HG03066 (cell line): ENCODE measurements at regions not wholly inside any gene's neighbourhood (a gene's known extent, or its start where the extent isn't known, plus 50 kb on each side); places are given as distances from the start of the nearest gene placed in this dataset.
"Not testable (repeated sequence)": the region's sequence is repeated elsewhere in the genome, so short reads cannot be mapped to it uniquely, and the experiment has no call there.

Experiments
- ATAC-seq: cut with Tn5 transposase; IDR thresholded peaks from one replicate; pipeline ENCODE4 v1.9.1; 2021; ENCODE audit warnings: low read depth; ENCODE audit not compliant: unreplicated experiment

- ATAC-seq = not testable (repeated sequence)
These were observed 965.8 kb upstream of the DEFB115 start for GRCh38 chr20:30291686-30292085.

- ATAC-seq = not testable (repeated sequence)
These were observed 962.1 kb upstream of the DEFB115 start for GRCh38 chr20:30295396-30295795.

- ATAC-seq = not testable (repeated sequence)
These were observed 961.5 kb upstream of the DEFB115 start for GRCh38 chr20:30295967-30296366.

- not testable (repeated sequence) for ATAC-seq
These were observed 959.4 kb upstream of the DEFB115 start for GRCh38 chr20:30297878-30298595.

GRCh38 chr20:30300220-30300642 lies 957.2 kb upstream of the DEFB115 start:
- ATAC-seq = not testable (repeated sequence)

- ATAC-seq = not testable (repeated sequence)
These were observed 954.7 kb upstream of the DEFB115 start for GRCh38 chr20:30302786-30303185.

- not testable (repeated sequence) for ATAC-seq
These were observed 947.5 kb upstream of the DEFB115 start for GRCh38 chr20:30309938-30310337.

- ATAC-seq = not testable (repeated sequence)
These were observed 947.1 kb upstream of the DEFB115 start for GRCh38 chr20:30310385-30310784.

- ATAC-seq = not testable (repeated sequence)
These were observed 945.2 kb upstream of the DEFB115 start for GRCh38 chr20:30312220-30312619.

GRCh38 chr20:30313660-30314059 lies 943.8 kb upstream of the DEFB115 start:
- ATAC-seq = not testable (repeated sequence)

GRCh38 chr20:30316063-30316462 lies 941.4 kb upstream of the DEFB115 start:
- ATAC-seq = not testable (repeated sequence)

GRCh38 chr20:30316532-30317299 lies 940.7 kb upstream of the DEFB115 start:
- not testable (repeated sequence) for ATAC-seq

GRCh38 chr20:30333744-30334143 lies 923.7 kb upstream of the DEFB115 start:
- ATAC-seq = not testable (repeated sequence)

GRCh38 chr20:30337556-30337955 lies 919.9 kb upstream of the DEFB115 start:
- ATAC-seq = not testable (repeated sequence)

GRCh38 chr20:30348932-30349331 lies 908.5 kb upstream of the DEFB115 start:
- not testable (repeated sequence) for ATAC-seq

GRCh38 chr20:30356854-30357467 lies 900.5 kb upstream of the DEFB115 start:
- ATAC-seq = not testable (repeated sequence)

- not testable (repeated sequence) for ATAC-seq
These were observed 895.7 kb upstream of the DEFB115 start for GRCh38 chr20:30361756-30362155.

GRCh38 chr20:30376430-30376766 lies 881.1 kb upstream of the DEFB115 start:
- not testable (repeated sequence) for ATAC-seq

GRCh38 chr20:30376767-30377658 lies 880.5 kb upstream of the DEFB115 start:
- peak; percentile 95 for ATAC-seq

- ATAC-seq = not testable (repeated sequence)
These were observed 879.1 kb upstream of the DEFB115 start for GRCh38 chr20:30378317-30378716.
